ENCODE measurements at regions not wholly inside any gene's neighbourhood (a gene's known extent, or its start where the extent isn't known, plus 50 kb on each side); places are given as distances from the start of the nearest gene placed in this dataset.
A peak's percentile ranks its signal among the peaks of the same experiment; 100 is the strongest.

GRCh38 chr7:79988653-79989052, 146.0 kb upstream of the GNAI1 start:
- ChIA-PET POLR2A (ENCODE audit: unreplicated experiment) (no interaction called here), CTCF (no interaction called here)
- DNase-seq (peak; percentile 76), ATAC-seq (peak; percentile 92)
- Histone ChIP-seq H3K9me3 (ENCODE audit: low read length) (no peaks in the 10 kb centered on the region), H3K36me3 (ENCODE audit: low read depth, low read length) (no peaks in the 10 kb centered on the region), H3K27ac (ENCODE audit: low read length) (peak overlapping the region; percentile 68), H3K4me3 (ENCODE audit: low read length) (no peak overlapping the region), H3K4me1 (ENCODE audit: insufficient read depth, low read length) (peaks cover 47% of the 10 kb centered on the region), H3K27me3 (ENCODE audit: low read length) (no peaks in the 10 kb centered on the region), H3K4me2 (ENCODE audit: low read length) (peak overlapping the region; percentile 69), H3F3A (ENCODE audit: low read length, unreplicated experiment) (no peaks in the 10 kb centered on the region), H3K9me2 (replicated peaks; ENCODE audit: low read length) (no peaks in the 10 kb centered on the region), H2AFZ (ENCODE audit: low read length) (no peak overlapping the region), H3K9ac (ENCODE audit: low read length) (0 out of 2 replicates have a peak overlapping the region, but pooled peaks have one; percentile 53), H3K79me2 (ENCODE audit: low read length) (no peaks in the 10 kb centered on the region), H4K20me1 (ENCODE audit: low read length) (no peaks in the 10 kb centered on the region)
- TF ChIP-seq EZH2 (IDR thresholded peaks at IDR 0.05; ENCODE audit: low read length, unreplicated experiment) (no peak), EZH2phosphoT487 (IDR thresholded peaks at IDR 0.05; ENCODE audit: borderline replicate concordance, low read length) (no peak), CTCF (conservative IDR thresholded peaks at IDR 0.05; ENCODE audit: low read depth, low read length) (no peak)
- intact Hi-C loops (cut with micrococcal nuclease) = no loop called here
- no TSS peak for BruUV-seq (replicated peaks)

GRCh38 chr7:79984210-79984609, 150.4 kb upstream of the GNAI1 start:
- BruUV-seq (replicated peaks) = no TSS peak
- Histone ChIP-seq H3K4me3 (ENCODE audit: low read length) (no peak overlapping the region), H3F3A (ENCODE audit: low read length, unreplicated experiment) (no peaks in the 10 kb centered on the region), H3K27me3 (ENCODE audit: low read length) (no peaks in the 10 kb centered on the region), H2AFZ (ENCODE audit: low read length) (peak overlapping the region; percentile 43; the same call in 1 of the 2 replicates), H4K20me1 (ENCODE audit: low read length) (no peaks in the 10 kb centered on the region), H3K27ac (ENCODE audit: low read length) (peak overlapping the region; percentile 85), H3K9me3 (ENCODE audit: low read length) (no peaks in the 10 kb centered on the region), H3K36me3 (ENCODE audit: low read depth, low read length) (no peaks in the 10 kb centered on the region), H3K4me1 (ENCODE audit: insufficient read depth, low read length) (peaks cover 61% of the 10 kb centered on the region), H3K4me2 (ENCODE audit: low read length) (0 out of 2 replicates have a peak overlapping the region, but pooled peaks have one; percentile 7), H3K9ac (ENCODE audit: low read length) (no peak overlapping the region), H3K9me2 (replicated peaks; ENCODE audit: low read length) (no peaks in the 10 kb centered on the region), H3K79me2 (ENCODE audit: low read length) (no peaks in the 10 kb centered on the region)
- POLR2A ChIA-PET (ENCODE audit: unreplicated experiment) = no interaction called here
- ATAC-seq (no peak), DNase-seq (peak; percentile 37)
- no peak for TF ChIP-seq EZH2 (IDR thresholded peaks at IDR 0.05; ENCODE audit: low read length, unreplicated experiment)
- CTCF ChIA-PET = no interaction called here
- intact Hi-C loops (cut with micrococcal nuclease) = no loop called here

GRCh38 chr7:79982141-79982770, 152.4 kb upstream of the GNAI1 start:
- no peaks in the 10 kb centered on the region for H4K20me1 ChIP-seq (ENCODE audit: low read length)
- H3K9me3 ChIP-seq (ENCODE audit: low read length) = no peaks in the 10 kb centered on the region
- H3K4me3 ChIP-seq (ENCODE audit: low read length) = peak overlapping the region; percentile 34; the same call in 1 of the 2 replicates
- ATAC-seq (peak; percentile 75), DNase-seq (peak; percentile 65)
- TF ChIP-seq EZH2phosphoT487 (IDR thresholded peaks at IDR 0.05; ENCODE audit: borderline replicate concordance, low read length) (no peak), EZH2 (IDR thresholded peaks at IDR 0.05; ENCODE audit: low read length, unreplicated experiment) (no peak), CTCF (conservative IDR thresholded peaks at IDR 0.05; ENCODE audit: low read depth, low read length) (no peak)
- intact Hi-C loops (cut with micrococcal nuclease) = loop anchor here (2.0 kb wide), 1 partner anchor 37 kb away; no protein-coding TSS in a partner anchor
- H3K4me2 ChIP-seq (ENCODE audit: low read length) = peak overlapping the region; percentile 76
- no TSS peak for BruUV-seq (replicated peaks)
- no peaks in the 10 kb centered on the region for H3F3A ChIP-seq (ENCODE audit: low read length, unreplicated experiment)
- no peak overlapping the region for H2AFZ ChIP-seq (ENCODE audit: low read length)
- ChIA-PET POLR2A (ENCODE audit: unreplicated experiment) (no interaction called here), CTCF (no interaction called here)
- H3K36me3 ChIP-seq (ENCODE audit: low read depth, low read length) = no peaks in the 10 kb centered on the region
- peaks cover 52% of the 10 kb centered on the region for H3K4me1 ChIP-seq (ENCODE audit: insufficient read depth, low read length)
- no peaks in the 10 kb centered on the region for H3K79me2 ChIP-seq (ENCODE audit: low read length)
- peak overlapping the region; percentile 86 for H3K27ac ChIP-seq (ENCODE audit: low read length)
- H3K9me2 ChIP-seq (replicated peaks; ENCODE audit: low read length) = no peaks in the 10 kb centered on the region
- H3K9ac ChIP-seq (ENCODE audit: low read length) = peak overlapping the region; percentile 28; the same call in 1 of the 2 replicates
- no peaks in the 10 kb centered on the region for H3K27me3 ChIP-seq (ENCODE audit: low read length)

All from PC-3 (cell line).